HG03442 (cell line): ENCODE measurements at regions not wholly inside any gene's neighbourhood (a gene's known extent, or its start where the extent isn't known, plus 50 kb on each side); places are given as distances from the start of the nearest gene placed in this dataset.
A peak's percentile ranks its signal among the peaks of the same experiment; 100 is the strongest.

Experiments
- ATAC-seq: cut with Tn5 transposase; IDR thresholded peaks from one replicate; pipeline ENCODE4 v1.9.1; 2021; ENCODE audit warnings: mild to moderate bottlenecking, moderate library complexity; ENCODE audit not compliant: unreplicated experiment

DNA sequence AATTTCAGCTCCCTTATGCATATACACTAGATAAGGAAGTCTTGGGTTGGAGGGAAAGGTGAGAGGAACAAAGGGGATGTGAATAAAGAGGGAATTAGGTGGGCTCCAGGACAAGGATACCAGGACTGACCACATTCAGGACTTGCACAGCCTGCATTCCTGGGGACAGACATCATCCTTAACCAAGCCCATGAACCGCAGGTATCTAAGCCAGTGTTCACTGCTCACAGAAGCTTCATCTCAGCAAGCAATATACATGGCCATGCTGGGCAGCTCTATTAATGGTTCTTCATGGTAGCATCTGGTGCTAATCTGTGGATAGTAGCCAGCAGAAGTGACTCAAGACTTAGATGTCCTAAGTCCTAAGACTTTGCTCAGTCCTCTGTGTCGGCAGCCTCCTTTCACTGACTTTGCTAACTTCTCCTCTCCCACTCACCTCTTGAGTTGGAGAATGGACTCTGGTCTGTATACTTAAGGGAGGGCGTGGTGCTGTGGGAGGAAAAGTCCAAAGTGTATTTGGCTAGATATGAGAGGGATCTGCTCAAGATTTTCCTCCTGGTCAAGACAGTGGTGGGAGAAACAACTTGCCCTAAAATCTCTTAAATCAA lies 136.1 kb downstream of the ASCL1 start:
- ATAC-seq: no peak

DNA sequence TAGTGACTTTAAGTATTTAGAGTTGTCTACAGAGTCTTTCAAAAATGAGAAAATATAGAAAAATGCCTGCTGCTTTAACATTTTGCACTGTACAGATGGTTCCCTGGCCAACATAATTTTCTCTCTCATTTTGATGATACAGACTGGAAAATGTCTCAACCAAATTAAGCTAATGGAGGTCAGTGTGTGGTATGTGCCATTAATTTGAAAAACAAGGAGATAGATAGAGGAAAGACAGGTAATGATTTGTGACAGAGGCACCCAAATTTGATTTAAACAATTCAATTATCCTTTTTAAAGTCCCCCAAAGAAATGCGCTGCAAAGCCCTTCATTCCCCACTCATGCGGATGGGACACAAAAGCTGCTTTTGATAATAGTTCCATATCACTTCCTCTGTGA lies 140.0 kb downstream of the ASCL1 start:
- ATAC-seq: no peak

DNA sequence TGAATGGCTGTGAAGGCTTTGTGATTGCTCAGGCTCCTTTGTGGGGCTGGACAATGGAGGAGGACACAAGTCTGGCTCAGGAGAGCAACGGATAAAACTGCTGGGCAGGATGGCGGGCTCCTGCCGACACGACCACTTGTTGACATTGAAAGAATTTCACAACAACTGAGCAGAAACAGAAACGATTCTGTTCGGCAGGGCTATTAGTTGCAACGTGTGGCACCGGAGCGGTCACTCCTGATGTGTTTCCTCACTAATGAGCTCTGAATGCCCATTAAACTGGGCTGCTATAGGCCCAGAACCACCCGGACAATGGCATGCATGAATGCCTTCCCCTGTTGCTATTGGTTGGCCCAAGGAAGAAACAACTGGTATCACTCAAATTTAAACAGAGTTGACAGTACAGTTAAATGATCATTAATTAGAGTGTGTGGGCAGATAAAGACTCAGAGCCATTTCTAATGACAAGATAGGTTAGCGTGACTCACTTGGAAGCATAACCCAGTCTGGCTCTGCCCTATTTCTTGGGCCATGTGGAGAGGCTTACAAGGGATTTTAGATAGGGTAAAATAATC lies 142.9 kb downstream of the ASCL1 start:
- ATAC-seq: no peak

DNA sequence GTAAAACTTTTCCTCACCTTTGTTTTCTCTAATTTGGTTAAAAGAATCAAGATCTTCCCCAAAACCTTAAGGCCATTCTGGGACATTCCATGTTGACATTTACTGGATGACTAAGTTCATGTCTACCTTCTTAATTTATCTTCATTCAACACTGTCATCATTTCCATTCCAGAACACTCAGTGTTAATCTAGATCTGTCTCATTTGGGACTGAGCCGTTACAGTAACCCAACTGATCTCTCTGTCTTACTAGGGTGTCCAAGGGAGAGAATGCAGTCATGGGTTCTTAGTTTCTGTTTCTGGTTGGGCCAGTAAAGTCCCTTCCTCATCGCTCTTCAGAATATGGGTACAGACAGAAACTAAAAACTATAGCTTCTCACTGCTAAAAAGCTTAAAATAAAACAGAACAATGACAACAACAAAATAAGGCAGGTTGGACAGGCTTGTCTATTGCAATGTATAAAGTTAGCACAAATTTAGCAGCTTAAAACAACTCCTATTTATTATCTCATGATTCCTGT lies 144.8 kb downstream of the ASCL1 start:
- ATAC-seq: peak; percentile 85

DNA sequence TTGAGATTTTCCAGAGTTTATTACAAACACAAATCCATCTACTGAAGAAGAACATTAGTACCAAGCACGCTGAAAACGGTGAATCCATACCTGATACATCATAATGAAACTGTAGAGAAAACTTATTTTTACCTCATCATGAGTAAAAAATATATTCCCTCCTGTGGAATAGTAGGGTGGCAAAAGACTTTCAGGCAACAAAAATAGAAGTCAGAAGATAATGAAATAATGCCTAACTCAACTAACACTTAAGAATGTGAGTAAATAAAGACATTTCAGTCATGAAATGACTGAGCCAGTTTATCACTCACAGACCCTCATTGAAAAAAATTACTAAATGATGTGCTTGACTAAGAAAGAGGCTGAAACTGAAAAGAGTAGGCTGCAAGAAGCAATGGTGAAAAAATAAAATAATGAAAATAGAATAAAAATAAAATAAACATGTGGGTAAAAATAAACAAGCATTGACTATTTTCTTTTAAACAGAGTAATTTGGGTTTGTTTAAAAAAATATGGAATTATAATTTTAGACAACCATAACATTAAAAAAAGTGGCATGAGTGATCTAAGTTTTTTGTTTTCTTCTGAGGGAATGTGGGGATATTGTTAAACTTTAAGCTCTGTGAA lies 148.6 kb downstream of the ASCL1 start:
- peak; percentile 64 for ATAC-seq

DNA sequence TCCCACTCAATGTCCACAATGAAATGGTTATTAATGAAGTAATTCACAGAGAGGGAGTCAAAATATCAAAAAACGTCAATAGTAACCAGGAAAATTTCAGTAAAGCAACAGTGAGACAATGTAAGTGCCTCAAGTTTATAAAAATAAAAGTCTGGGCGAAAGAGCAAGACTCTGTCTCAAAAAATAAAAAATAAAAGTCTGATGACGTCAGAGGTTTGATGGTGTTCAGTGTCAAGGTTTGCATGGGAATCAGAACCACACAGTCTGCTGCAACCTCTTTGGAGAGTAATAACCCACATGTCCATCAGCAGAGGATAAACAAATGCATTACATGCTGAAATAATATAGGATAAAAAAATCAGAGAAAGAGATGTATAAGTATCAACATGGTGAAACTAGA lies 152.4 kb downstream of the ASCL1 start:
- ATAC-seq: no peak

DNA sequence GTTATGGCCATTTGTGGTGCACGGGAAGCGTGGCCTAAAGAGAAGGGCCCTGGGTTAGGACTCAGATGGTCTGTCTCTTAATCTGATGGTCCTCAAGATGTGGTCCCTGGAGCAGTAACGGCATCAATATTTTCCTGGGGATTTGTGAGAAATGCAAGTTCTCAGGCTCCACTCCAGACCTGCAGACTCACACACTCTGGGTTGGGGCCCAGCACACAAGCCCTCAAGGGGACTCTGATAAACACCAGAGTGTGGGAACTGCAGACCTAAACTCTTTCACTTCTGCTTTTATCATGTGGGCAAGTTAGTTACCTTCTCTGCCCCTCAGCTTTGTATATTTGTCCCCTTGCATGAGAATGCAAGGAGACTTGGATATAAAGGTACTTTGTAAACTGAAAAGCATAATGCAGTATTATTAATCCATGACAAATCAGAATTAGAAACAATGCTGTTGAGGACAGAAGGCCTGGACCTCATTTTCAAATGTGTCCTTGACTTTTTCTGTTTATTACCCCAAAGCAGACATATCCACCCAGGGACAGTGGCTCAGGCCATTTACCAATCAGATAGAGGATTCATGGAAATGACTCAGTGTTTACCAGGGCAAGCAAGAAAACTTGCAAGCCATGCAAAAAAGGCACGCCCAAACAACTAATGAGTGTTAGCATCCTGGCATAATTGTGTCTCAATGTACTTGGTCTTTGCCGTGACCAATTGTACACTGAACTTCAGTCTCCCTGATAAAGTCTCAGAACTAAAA lies 157.0 kb downstream of the ASCL1 start:
- peak; percentile 97 for ATAC-seq

DNA sequence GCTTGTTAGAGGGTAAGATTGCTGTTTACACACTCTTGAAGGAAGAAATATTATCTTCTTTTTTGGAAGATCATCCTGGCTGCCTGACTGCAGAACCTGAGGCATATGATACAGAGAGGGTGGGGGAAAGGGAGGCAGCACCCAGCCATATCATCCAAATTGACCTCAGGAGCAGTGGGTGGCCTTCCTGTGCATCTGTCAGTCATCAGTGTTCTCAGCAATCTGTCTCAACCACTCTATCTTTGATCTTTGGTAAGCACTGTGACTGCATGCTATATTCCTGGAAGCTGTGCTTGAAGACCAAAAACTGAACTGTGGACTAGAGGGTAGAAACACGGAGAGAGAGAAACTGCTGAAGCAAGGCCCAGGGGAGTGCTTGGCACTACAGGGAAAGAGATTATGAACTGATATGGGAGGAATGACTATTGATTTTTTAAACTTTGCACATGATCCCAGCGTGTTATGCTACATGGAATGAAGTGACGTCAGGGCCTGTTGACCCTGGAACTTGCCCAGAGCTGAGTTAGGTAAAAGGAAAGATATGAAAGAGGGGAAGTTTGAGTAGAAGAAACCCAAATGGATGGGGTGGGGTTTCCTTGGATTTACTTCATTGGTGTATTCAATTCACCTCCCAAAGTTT lies 171.5 kb downstream of the ASCL1 start:
- ATAC-seq: no peak

DNA sequence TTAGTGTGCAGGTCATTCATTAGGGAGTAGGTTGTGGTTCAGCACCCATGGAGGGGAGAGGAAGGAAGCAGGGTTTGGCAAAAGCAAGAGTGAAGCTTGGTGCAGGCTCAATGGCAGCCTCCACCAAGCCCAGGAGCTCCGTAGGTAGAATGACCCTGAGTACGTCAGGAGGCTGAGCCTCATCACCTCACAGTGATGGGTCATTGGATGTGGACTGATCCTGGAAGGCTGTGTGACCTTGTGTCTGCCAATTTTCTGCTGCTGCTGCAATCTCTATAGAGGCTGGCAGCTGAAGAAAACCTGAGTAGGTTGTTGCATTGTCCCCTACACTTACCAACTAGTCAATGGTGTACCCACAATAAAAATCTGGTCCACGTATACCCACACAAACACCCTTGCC lies 173.1 kb downstream of the ASCL1 start:
- ATAC-seq: no peak

DNA sequence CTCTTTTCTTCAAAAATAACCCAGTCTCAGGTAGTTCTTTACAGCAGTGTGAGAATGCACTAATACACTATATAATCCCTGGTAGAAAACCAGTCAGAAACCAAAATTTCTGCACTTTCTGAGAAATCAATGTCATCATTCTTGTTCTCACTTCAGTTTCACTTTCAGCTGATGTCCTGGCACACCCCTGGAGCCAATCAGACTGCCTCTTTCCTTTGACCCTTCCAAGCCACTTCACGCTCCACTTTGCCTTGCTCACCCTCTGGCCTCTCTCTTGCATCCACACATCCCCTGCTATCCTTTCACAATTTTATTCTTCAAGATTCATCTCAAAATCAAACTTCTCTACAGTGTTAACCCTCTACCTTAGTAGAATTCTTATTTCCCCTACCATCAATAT lies 181.1 kb downstream of the ASCL1 start:
- no peak for ATAC-seq

DNA sequence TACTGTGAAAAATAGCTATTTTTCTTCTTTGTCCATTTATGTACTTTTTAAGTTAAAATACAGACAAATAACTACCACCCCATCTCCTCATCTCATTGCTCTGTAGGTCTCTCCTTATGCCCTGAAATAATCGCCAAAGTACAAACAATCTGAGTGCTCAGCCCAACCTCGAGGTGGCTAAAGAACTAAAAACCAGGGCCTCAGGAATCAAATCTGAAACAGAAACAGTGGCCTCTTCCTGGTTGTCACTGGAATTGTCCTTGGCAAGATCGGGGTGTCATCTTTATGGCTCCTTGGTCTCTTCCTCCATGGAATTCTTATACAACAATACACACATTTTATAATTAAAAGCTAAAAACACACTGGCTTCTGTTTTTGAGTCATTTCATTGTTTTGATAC lies 182.4 kb downstream of the ASCL1 start:
- ATAC-seq: no peak

DNA sequence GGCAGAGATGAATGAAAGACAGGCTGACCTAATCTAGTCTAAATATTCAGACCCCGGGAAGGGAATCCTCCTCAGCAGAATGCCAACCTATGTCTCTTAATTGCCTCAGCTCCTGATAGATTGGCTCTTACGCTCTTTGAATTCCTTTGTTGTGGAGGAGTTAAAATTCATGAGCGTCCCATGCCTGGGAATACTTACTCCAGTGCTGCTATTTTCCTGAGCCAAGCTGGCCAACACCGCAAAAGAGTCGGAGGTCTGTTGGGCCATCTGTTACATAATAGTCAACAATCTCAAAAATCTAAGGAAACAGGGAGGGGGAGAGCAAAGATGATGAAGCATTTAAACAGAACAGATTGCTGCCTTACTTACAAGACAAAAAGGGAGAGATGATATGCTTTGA lies 182.8 kb downstream of the ASCL1 start:
- ATAC-seq: no peak

DNA sequence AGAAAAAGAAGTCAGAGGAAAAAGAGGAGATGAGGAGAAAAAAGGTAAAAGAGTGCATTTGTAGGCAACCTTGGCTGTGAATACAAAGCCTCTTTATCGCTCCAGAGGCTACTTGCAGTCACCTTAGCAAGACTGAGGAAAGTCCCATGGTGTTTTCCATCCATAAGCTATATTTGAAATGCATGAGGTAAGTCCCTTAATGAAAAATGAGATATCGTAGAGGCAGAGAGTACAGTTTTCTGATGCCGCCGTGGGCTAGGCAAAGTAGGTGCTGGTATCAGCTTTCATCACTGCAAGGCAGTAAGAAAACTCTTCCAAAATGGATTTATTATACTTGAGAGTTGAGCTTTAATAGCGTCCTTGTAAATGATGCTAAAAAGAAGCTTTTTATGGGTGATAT lies 186.8 kb downstream of the ASCL1 start:
- no peak for ATAC-seq

DNA sequence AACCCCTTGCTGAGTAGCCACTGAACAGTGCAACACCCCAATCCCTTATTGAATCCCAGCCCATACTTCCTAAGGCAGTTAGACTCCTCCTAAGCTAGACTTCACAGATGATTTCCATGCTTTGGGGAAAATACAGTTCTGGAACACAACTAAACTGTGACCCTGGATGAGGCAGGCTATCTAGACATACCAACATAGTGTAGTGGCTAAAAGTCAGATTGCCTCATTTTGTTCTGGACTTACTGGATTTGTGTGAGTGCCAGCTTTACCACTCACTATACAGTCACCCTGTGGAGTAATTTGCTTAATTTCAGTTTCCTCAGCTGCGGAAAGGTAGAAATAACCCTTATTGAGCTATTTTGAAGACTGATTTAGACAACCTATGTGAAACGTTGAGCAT lies 203.1 kb downstream of the ASCL1 start:
- ATAC-seq: no peak

DNA sequence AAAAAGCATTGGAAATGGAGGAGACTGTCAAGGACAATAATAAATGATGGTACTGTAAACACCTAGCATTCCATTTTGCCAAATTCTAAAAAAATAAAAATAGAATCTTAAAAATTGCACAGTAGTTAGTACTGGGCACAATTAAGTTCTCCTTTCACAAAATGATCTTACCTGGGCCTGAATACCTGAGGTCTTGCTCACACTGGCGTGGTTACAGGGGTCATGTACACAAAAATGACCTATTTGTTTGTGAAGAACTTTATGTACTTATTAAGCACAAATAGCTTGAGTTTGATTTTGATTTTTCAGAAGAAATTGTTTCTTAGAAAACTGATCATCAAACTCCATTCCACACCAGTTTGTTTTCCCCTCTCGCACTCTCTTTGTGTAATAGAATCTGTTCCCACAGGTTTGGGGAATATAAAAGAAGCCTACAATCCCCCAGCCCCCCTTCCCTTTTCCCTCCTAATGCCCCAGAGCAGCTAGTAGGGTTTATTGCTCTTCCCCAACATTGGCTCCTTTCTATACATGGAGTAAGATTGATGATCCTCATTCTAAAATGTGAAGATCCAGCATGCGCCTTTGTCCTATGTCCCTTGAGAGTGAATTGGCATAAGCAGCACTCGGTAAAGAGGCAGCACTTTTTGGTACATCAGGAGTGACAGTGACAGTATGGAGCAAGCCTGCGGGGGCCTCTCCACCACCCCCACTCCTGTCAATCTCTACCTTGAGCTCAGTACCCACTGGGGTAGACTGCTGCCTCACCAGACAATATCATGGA lies 204.3 kb downstream of the ASCL1 start:
- ATAC-seq: no peak

DNA sequence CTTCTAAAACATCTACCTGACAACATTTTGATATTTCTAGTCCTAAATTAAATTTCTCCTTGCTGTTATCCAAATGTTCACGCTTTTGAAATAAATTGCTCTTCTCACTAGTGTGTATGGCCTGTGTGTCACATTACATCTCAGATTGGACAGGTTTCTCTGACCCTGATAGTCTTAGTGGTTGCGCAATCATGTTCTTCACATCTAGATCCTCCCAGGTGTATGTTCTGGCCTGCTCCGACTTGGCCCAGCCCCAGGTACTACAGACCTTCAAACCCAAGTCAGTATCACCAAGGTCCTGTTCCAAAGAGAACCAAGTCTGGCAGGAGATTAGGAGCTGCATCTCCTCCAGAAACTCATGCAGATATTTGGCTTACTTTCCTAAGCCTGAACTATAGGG lies 209.5 kb downstream of the ASCL1 start:
- no peak for ATAC-seq

DNA sequence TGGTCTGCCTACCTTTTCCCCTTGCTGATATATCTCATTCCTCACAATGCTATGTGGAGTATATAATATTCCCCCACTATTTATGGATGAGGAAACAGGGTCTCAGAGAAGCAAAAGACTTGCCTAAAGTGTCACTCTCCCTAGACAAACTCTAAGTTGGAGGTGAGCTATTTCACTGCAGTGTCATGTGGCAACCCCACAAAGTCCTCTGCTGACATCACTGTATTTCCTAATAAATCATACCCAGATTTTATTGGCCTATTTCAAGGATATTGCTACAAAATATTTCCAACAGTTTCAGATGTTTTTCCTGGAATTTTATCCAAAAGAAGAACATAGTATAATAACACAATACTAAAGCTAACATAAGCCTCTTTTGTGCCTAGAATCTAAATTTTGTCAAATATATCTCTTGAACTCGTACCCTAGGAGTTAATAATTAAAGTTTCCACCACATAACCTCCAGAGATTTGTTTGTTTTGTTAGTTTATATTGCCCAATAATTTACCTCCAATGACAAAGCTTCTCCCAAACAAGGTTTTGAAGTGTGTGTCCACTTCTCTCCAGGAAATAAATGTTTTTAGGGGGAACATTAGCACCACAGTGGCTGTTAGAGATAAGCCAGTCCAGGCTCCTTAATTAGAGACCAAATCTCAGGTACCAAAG lies 215.1 kb downstream of the ASCL1 start:
- no peak for ATAC-seq

DNA sequence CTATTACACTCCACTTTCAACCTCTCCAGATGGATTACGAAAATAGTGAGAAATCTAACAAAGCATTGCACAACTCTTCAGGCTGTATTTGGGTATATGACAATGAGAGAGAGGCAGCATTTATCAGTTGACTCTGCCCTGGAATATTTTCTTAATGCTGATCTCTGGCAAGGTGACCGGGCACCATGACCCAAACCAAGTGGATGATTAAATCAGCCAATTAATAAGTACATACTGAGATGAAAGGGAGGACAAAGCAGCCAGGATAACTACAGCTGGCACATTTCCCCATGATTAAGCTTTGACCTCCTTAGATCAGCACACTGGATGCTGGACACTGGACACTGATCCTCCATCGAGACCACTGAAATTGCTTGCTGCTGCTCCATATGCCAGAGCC lies 218.2 kb downstream of the ASCL1 start:
- ATAC-seq: no peak

DNA sequence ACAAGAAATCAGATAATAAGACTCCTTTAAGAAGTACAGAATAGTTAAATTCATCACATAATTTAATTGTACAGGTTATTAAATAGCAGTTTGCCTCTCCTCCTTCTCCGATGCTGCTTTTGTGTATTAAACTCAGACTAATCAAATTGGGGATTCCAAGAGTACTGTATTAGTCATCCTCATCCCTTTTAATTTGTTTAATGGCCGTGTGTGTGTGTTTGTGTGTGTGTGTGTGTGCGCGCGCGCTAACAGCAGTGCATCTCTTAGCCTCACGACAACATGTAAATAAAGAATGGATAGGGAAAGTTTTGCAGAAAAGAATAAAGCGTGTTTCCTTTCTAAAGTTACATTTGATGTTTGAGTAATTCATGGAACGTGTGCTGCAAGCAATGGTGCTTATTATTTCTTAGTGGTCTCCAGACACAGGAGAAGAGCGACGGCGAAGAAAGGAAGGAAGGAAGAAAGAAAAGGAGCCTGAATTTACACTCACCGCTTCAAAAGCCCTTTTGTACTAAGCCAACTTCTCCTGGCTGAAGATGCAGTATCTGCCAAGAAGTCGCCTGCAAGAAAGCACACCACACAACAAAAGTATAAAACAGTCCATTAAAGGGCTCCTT lies 220.3 kb downstream of the ASCL1 start:
- ATAC-seq: no peak
